ENCODE measurements at regions not wholly inside any gene's neighbourhood (a gene's known extent, or its start where the extent isn't known, plus 50 kb on each side); places are given as distances from the start of the nearest gene placed in this dataset.

- DNase-seq (no peak), ATAC-seq (ENCODE audit: insufficient read depth, low FRiP score) (no peak)
- WGBS, 2 donors, result 62 to 81% methylated on average over 3 of the region's 3 CpGs
- no peak for TF ChIP-seq CTCF (IDR thresholded peaks at IDR 0.05; ENCODE audit: control extremely low read depth, extremely low read depth)
- Histone ChIP-seq H3K9ac (ENCODE audit: insufficient read depth in 1 of 2, low read length in 2 of 2) (no peak overlapping the region), H3K4me1 (ENCODE audit: control insufficient read depth in 5 of 5, insufficient read depth in 5 of 5, low read length in 5 of 5) (no peaks in the 10 kb centered on the region), H3K36me3 (ENCODE audit: control insufficient read depth in 4 of 4, insufficient read depth in 4 of 4, low read length in 4 of 4) (no peaks in the 10 kb centered on the region), H3K27me3 (ENCODE audit: control insufficient read depth in 3 of 3, insufficient read depth in 3 of 3, low read length in 2 of 3) (no peaks in the 10 kb centered on the region), H3K9me3 (ENCODE audit: control insufficient read depth in 4 of 4, insufficient read depth in 3 of 4, low read length in 3 of 4) (no peaks in the 10 kb centered on the region), H3K4me3 (no peak overlapping the region), H3K27ac (ENCODE audit: low read depth in 1 of 2, low read length in 1 of 2) (no peak overlapping the region)
These were observed 53.2 kb upstream of the DYRK2 start for GRCh38 chr12:67595365-67595764.

- Histone ChIP-seq H3K27me3 (ENCODE audit: control insufficient read depth in 3 of 3, insufficient read depth in 3 of 3, low read length in 2 of 3) (no peaks in the 10 kb centered on the region), H3K27ac (ENCODE audit: low read depth in 1 of 2, low read length in 1 of 2) (no peak overlapping the region), H3K4me3 (no peak overlapping the region), H3K4me1 (ENCODE audit: control insufficient read depth in 5 of 5, insufficient read depth in 5 of 5, low read length in 5 of 5) (no peaks in the 10 kb centered on the region), H3K9me3 (ENCODE audit: control insufficient read depth in 4 of 4, insufficient read depth in 3 of 4, low read length in 3 of 4) (no peaks in the 10 kb centered on the region), H3K9ac (ENCODE audit: insufficient read depth in 1 of 2, low read length in 2 of 2) (no peak overlapping the region), H3K36me3 (ENCODE audit: control insufficient read depth in 4 of 4, insufficient read depth in 4 of 4, low read length in 4 of 4) (no peaks in the 10 kb centered on the region)
- ATAC-seq (ENCODE audit: insufficient read depth, low FRiP score) (no peak), DNase-seq (no peak)
- 82 to 91% methylated on average over 3 of the region's 3 CpGs for WGBS, 2 donors
- no peak for TF ChIP-seq CTCF (IDR thresholded peaks at IDR 0.05; ENCODE audit: control extremely low read depth, extremely low read depth)
These were observed 49.9 kb upstream of the DYRK2 start for GRCh38 chr12:67598598-67598997.

Measured in lung (tissue), 11 donors.